ENCODE measurements at regions not wholly inside any gene's neighbourhood (a gene's known extent, or its start where the extent isn't known, plus 50 kb on each side); places are given as distances from the start of the nearest gene placed in this dataset.
"Not testable (repeated sequence)": the region's sequence is repeated elsewhere in the genome, so short reads cannot be mapped to it uniquely, and the experiment has no call there.

- peak in 1 of 2 experiments; percentile 2 for DNase-seq
Measured at GRCh38 chr7:34406848-34407530, 251.0 kb upstream of the NPSR1 start.

- no peak for DNase-seq
Measured at GRCh38 chr7:34407586-34407985, 250.4 kb upstream of the NPSR1 start.

DNA sequence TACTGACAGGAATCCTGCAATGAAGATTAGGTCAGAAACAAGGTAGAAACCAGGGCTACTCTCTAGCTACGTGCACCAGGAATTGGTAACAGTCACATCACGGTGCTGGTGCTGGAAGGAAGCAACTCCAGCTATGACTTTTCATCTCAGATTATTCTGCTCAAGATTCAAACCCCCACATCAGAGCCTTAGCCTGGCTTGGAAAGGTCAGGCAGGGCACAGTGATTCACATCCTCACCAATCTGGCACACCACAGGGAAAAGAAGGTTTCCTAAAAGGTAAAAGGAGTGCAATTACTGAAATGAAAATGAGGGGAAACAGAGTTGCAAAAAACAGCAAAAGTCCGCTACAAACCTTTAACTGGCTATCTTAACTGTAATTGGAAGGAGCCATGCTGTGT, 240.2 kb upstream of the NPSR1 start:
- DNase-seq: no peak

- DNase-seq: no peak
Measured at GRCh38 chr7:34421526-34421925, 236.5 kb upstream of the NPSR1 start.

- DNase-seq: no peak
Measured at GRCh38 chr7:34425194-34425593, 232.8 kb upstream of the NPSR1 start.

DNA sequence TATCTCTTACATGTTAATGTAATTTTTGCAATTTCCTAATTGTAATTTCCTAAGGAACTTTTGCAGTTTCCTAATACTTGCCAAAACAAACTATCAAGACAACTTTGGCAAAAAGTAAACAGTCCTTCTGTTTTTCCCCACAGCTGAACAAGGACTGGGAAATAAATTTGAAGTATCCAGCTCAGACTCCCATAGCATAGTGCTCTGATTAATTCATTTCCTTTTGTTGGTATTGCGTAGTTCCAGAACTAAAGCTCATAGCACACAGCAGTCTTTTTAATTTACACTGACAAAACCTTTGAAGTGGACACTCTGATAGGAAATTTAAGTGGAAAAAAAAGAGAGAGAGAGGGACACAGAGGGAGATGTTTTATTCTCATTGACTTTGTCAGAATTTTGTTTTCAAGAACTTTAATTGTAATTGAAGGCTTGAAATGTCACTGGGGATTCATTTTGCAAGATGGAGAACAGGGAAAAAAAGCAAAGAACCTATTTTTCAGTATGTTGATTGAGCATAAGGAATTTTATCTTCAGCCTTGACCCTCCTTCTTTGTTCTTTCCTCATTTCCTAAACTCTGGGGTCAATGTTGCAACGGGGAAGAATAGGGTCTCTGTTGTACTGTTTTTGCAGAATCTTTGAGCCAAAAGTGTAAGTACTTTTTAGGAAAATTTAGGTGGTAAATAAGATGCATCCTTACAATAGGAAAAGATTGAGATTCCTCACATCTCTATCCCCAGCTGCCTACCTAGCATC, 232.2 kb upstream of the NPSR1 start:
- DNase-seq: no peak

DNA sequence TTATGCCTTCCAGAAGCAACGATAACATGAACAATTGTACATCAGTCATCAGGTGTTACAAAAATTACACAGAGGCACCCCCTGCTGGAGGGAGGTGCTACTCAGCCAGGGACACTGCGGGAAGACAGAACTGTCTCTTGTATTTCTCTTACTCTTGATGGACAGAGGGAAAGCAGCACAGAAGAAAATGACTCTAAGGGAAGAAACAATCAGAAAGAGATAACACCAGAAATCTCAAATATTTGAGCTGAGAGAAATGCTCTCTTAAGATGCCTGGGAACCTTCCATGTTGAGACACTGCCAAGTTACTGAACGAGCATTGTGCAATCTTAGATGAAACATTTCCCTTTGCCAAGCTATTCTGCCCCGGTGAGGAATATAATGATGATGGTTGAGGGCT, 227.6 kb upstream of the NPSR1 start:
- peak in 1 of 2 experiments; percentile 34 for DNase-seq

GRCh38 chr7:34438436-34438835, 219.6 kb upstream of the NPSR1 start:
- DNase-seq: no peak

DNA sequence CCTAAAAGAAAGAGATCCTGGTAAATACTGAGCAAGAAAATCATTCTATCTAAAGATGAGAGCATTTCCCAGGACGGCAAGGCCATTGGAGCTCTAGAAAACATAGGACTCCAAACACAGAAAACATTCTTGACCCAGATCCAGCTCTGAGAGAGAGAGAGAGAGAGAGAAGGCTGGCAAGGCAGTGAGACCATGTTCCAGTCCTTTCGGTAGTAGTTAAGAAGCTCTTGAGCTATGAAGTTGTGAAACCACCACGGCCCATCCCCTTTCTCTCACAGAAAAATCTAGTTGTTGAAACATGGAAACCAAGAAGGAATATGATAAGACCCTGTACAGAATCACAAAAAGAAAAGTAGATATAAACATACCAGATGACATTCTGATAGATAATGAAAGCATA, 212.4 kb upstream of the NPSR1 start:
- DNase-seq: no peak

DNA sequence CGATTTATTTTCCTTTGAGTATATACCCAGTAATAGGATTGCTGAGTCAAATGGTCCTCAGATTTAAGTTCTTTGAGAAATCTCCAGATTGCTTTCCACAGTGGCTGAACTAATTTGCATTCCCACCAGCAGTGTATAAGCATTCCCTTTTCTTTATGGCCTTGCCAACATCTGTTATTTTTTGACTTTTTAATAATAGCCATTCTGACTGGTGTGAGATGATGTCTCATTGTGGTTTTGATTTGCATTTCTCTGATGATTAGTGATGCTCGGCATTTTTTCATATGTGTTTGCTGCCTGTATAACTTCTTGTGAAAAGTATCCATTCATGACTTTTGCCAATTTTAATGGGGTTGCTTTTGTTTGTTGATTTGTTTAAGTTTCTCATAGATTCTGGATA, 209.5 kb upstream of the NPSR1 start:
- not testable (repeated sequence) for DNase-seq

- no peak for DNase-seq
Measured at GRCh38 chr7:34449765-34450164, 208.3 kb upstream of the NPSR1 start.

- DNase-seq: no peak
Measured at GRCh38 chr7:34451183-34451582, 206.8 kb upstream of the NPSR1 start.

DNA sequence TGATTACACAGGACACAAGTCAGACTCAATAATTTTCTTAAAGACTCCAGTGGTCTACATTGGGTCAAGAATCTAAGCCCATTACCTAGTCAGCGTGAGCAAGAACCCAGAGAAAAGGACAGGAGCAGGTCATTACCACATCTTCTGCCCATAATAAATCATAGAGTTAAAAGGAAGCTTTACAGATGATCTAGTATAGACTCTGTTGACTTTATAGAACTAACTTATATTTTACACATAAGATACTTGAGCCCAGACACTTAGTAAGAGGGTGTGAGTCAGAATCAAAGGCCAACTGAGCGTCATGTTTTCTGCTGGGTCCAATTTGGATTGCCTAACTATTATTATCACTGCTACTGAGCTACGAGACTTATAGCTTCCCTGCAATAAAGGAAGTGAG, 206.1 kb upstream of the NPSR1 start:
- DNase-seq: no peak

- DNase-seq: no peak
Measured at GRCh38 chr7:34452363-34452762, 205.7 kb upstream of the NPSR1 start.

DNA sequence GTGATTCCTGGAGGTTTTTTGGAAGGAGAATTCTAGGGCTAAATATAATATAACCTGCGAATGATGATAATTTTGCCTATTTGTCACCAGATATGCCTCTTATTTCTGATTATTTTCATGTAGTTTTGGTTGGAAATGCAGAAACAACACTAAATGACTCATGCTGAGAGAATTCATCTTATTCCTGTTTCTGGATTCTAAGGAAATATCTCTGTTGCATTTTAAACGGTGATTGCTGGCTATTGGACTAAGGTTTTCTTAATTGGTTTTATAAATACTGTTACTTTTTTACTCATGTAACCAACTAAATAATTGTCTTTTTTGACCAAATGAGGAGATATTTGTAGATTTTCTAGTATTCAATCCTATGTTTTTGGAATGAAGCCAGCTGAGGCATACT, 204.9 kb upstream of the NPSR1 start:
- no peak for DNase-seq

GRCh38 chr7:34454381-34454780, 203.6 kb upstream of the NPSR1 start:
- DNase-seq: no peak

- DNase-seq: no peak
Measured at GRCh38 chr7:34457329-34457728, 200.7 kb upstream of the NPSR1 start.

- DNase-seq: no peak
Measured at GRCh38 chr7:34463830-34464229, 194.2 kb upstream of the NPSR1 start.

- DNase-seq: no peak
Measured at GRCh38 chr7:34471844-34472243, 186.2 kb upstream of the NPSR1 start.

- peak; percentile 14 to 67 for DNase-seq
Measured at GRCh38 chr7:34486371-34486770, 171.6 kb upstream of the NPSR1 start.

- DNase-seq: no peak
Measured at GRCh38 chr7:34487391-34488115, 170.5 kb upstream of the NPSR1 start.

DNA sequence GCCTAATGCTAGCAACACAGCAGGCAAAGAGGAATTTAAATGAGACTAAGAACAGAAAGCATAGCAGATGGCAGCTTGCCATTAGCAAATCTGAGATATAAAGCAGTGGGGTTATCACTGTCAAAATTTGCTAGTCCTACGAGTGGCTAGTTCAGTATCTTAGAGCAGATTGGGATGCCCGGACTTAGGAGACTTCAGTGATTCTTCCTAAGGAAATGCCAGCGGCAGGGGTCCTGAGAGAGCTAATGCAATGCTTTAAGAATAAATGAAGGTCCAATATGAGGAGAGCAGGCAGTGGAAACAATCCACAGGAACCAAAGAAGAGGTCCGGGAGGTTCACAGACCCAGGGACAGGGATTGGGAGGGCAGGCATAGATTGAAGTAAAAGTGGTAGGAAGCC, 169.3 kb upstream of the NPSR1 start:
- no peak for DNase-seq

- DNase-seq: no peak
Measured at GRCh38 chr7:34491899-34492298, 166.1 kb upstream of the NPSR1 start.

DNA sequence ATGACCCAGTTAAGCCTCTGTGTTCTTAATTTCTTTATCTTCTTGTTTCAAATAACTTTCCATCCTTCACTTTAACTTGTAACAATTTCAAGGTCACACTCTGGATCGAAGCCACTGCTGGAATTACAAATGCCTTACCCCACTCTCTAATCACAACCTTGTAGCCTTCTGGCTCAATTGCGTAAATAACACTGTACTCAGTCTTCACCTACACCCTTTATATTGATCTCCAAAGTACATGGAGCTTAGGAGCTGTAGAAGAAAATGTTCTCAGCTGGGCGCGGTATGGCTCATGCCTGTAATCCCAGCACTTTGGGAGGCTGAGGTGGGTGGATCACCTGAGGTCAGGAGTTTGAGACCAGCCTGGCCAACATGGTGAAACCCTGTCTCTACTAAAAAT, 164.3 kb upstream of the NPSR1 start:
- no peak for DNase-seq

All from NCI-H446 (cell line).